Mesendoderm (in vitro differentiated cells): ENCODE measurements at regions not wholly inside any gene's neighbourhood (a gene's known extent, or its start where the extent isn't known, plus 50 kb on each side); places are given as distances from the start of the nearest gene placed in this dataset.
"Not testable (repeated sequence)": the region's sequence is repeated elsewhere in the genome, so short reads cannot be mapped to it uniquely, and the experiment has no call there.

Experiments used
- DNase-seq: peaks from one replicate; pipeline ENCODE4 v3.0.0; 2013
- H2AK5ac ChIP-seq: 2 replicates; pipeline ENCODE4 v1.6.1; 2013; ENCODE audit warnings: low read length, inconsistent platforms
- H2BK120ac ChIP-seq: 2 replicates; pipeline ENCODE4 v1.6.1; 2013; ENCODE audit warnings: low read depth, mild to moderate bottlenecking, low read length, moderate library complexity, mixed read lengths
- H2BK15ac ChIP-seq: replicated peaks from 2 replicates; pipeline ENCODE4 v1.6.1; 2013; ENCODE audit warnings: low read depth, mild to moderate bottlenecking, moderate library complexity
- H2BK5ac ChIP-seq: 2 replicates; pipeline ENCODE4 v1.6.1; 2013; ENCODE audit warnings: low read length, inconsistent platforms
- H3K18ac ChIP-seq: 2 replicates; pipeline ENCODE4 v1.6.1; 2013; ENCODE audit warnings: mild to moderate bottlenecking, low read length, mixed read lengths
- H3K23ac ChIP-seq: one replicate; pipeline ENCODE4 v1.6.1; 2013; ENCODE audit warnings: low read length
- H3K27ac ChIP-seq: 2 replicates; pipeline ENCODE4 v1.5.1; 2013; ENCODE audit warnings: low read depth, mild to moderate bottlenecking, inconsistent platforms, low read length, moderate library complexity
- H3K27me3 ChIP-seq: 2 replicates; pipeline ENCODE4 v1.6.1; 2013; ENCODE audit warnings: low read length, control low read depth, mild to moderate bottlenecking, inconsistent platforms; ENCODE audit not compliant: insufficient read depth, poor library complexity
- H3K36me3 ChIP-seq: 2 replicates; pipeline ENCODE4 v1.6.1; 2013; ENCODE audit warnings: low read length, inconsistent platforms; ENCODE audit not compliant: control insufficient read depth, insufficient read depth
- H3K4ac ChIP-seq: one replicate; pipeline ENCODE4 v1.6.1; 2013; ENCODE audit warnings: low read depth, mild to moderate bottlenecking, low read length, moderate library complexity
- H3K4me1 ChIP-seq: 2 replicates; pipeline ENCODE4 v1.6.1; 2013; ENCODE audit warnings: low read depth, low read length, inconsistent platforms; ENCODE audit not compliant: control insufficient read depth
- H3K4me2 ChIP-seq: 2 replicates; pipeline ENCODE4 v1.6.1; 2013; ENCODE audit warnings: low read length
- H3K4me3 ChIP-seq: 2 replicates; pipeline ENCODE4 v1.5.1; 2013; ENCODE audit warnings: mild to moderate bottlenecking, low read length
- H3K56ac ChIP-seq: one replicate; pipeline ENCODE4 v1.6.1; 2013; ENCODE audit warnings: low read length
- H3K79me1 ChIP-seq: 2 replicates; pipeline ENCODE4 v1.6.1; 2013; ENCODE audit warnings: low read length, inconsistent platforms
- H3K79me2 ChIP-seq: 2 replicates; pipeline ENCODE4 v1.6.1; 2013; ENCODE audit warnings: mild to moderate bottlenecking, low read length; ENCODE audit not compliant: control insufficient read depth, insufficient read depth
- H3K9ac ChIP-seq: 2 replicates; pipeline ENCODE4 v1.6.1; 2013; ENCODE audit warnings: low read length, inconsistent platforms
- H4K5ac ChIP-seq: one replicate; pipeline ENCODE4 v1.6.1; 2013; ENCODE audit warnings: low read length
- H4K8ac ChIP-seq: one replicate; pipeline ENCODE4 v1.6.1; 2013; ENCODE audit warnings: low read depth, mild to moderate bottlenecking, control low read depth, low read length, moderate library complexity
- WGBS: extraction: QIAGEN DNeasy Blood & Tissue Kit; methylation state at CpG from one replicate; pipeline ENCODE4 v1.1.7; 2013; ENCODE audit warnings: low lambda C conversion rate, missing lambda C conversion rate; ENCODE audit not compliant: insufficient coverage; ENCODE audit errors: extremely low coverage; 5-methylcytosine and 5-hydroxymethylcytosine counted together

DNA sequence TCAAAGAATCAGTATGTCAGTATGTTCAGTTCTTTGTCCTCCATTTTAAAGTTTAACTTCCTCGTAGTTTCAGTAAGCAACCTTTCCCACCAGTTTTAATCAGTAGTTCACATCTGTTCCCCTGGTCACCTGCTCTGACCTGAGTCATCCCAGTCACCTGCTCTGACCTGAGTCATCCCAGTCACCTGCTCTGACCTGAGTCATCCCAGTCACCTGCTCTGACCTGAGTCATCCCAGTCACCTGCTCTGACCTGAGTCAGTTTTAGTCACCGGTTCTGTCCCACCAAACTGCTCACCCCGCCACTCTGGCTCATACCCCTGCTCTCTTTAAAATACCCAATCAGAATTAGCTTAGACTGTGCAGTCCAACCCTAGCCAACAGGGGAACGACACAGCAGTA lies 180.1 kb upstream of the CNTN6 start:
- not testable (repeated sequence) for H3K27me3 ChIP-seq, H3K18ac ChIP-seq, H3K79me1 ChIP-seq, H3K4ac ChIP-seq, H3K27ac ChIP-seq, H4K5ac ChIP-seq, H2AK5ac ChIP-seq, H3K4me3 ChIP-seq, H3K4me2 ChIP-seq, H2BK5ac ChIP-seq, H2BK120ac ChIP-seq, H3K36me3 ChIP-seq, H3K23ac ChIP-seq, H4K8ac ChIP-seq, H3K79me2 ChIP-seq, H3K4me1 ChIP-seq, H3K56ac ChIP-seq, H3K9ac ChIP-seq, H2BK15ac ChIP-seq
- DNase-seq: peak; percentile 68
- no CpG with 5 or more reads among the region's 4 CpGs for WGBS

DNA sequence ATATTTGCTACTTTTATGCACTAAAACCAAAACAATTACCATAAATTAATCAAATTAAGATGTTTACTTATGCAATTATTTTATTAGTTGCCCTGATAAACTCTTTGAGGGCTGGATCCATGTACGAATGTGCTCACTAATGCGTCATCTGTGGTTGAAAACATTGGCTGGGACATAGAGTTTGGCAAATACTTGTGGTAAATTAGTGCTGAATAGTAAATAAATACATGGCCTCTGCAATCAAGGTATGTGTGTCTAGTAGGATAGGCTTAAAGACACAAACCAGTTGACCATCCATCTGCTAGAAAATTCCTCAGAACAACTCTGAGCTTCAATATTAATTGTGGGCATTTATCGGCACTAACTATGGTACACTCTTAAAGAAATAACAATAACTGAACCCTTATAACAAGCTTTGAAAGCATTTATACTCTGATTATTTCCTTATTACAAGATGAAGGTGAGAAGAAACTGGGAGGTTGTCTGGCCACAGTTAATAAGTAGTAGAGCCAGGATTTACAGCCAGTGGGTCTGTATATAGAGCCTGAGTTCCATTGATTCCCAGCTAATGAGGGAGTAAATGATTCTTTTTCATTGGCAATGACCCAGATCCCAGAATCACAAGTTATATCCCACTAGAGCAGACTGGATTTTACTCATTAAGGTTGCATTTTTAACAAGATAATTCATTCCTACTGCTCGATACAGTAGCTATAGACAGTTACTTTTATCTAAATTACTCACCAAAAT lies 169.5 kb upstream of the CNTN6 start:
- H3K4me3 ChIP-seq: no peak overlapping the region
- H4K5ac ChIP-seq: no peak overlapping the region
- H3K18ac ChIP-seq: no peak overlapping the region
- no CpG with 5 or more reads among the region's 4 CpGs for WGBS
- H3K9ac ChIP-seq: no peak overlapping the region
- no peak overlapping the region for H3K4me2 ChIP-seq
- no peak overlapping the region for H2AK5ac ChIP-seq
- H3K4me1 ChIP-seq: no peaks in the 10 kb centered on the region
- H3K27ac ChIP-seq: no peak overlapping the region
- H2BK5ac ChIP-seq: no peak overlapping the region
- no peak overlapping the region for H3K23ac ChIP-seq
- H3K56ac ChIP-seq: no peak overlapping the region
- no peak overlapping the region for H2BK120ac ChIP-seq
- no peak overlapping the region for H4K8ac ChIP-seq
- no peak for DNase-seq
- H3K79me1 ChIP-seq: no peaks in the 10 kb centered on the region
- H3K79me2 ChIP-seq: no peaks in the 10 kb centered on the region
- H2BK15ac ChIP-seq: no peak overlapping the region
- no peaks in the 10 kb centered on the region for H3K27me3 ChIP-seq
- H3K36me3 ChIP-seq: no peaks in the 10 kb centered on the region
- no peak overlapping the region for H3K4ac ChIP-seq

DNA sequence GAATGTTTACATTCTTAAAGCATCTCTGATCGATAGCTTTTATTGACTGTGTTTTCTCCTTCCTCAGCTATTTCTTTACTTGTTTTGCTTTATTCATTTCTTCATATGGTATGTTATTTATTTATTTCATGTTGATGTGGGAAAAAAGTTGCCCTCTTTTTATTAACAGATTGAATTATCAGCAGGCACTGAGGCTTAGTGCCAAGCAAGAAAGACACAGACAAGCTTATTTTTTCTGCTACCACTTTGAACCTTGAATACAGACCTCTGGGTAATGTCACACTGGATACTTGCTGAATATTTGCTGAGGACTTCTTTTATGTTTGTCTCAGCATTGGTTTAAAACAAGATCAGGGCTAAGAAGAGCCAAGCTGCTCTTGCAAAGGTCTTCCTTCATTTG lies 162.0 kb upstream of the CNTN6 start:
- Histone ChIP-seq H2BK15ac (no peak overlapping the region), H3K4me1 (no peaks in the 10 kb centered on the region), H4K8ac (no peak overlapping the region), H3K18ac (no peak overlapping the region), H3K79me2 (no peaks in the 10 kb centered on the region), H3K27me3 (no peaks in the 10 kb centered on the region), H3K4me2 (no peak overlapping the region), H2BK5ac (no peak overlapping the region), H3K79me1 (no peaks in the 10 kb centered on the region), H3K56ac (no peak overlapping the region), H2AK5ac (no peak overlapping the region), H2BK120ac (no peak overlapping the region), H3K36me3 (no peaks in the 10 kb centered on the region), H3K4ac (no peak overlapping the region), H3K23ac (no peak overlapping the region), H3K27ac (no peak overlapping the region), H3K4me3 (no peak overlapping the region), H4K5ac (no peak overlapping the region), H3K9ac (no peak overlapping the region)
- DNase-seq: no peak
- WGBS: no CpG with 5 or more reads among the region's 1 CpG

DNA sequence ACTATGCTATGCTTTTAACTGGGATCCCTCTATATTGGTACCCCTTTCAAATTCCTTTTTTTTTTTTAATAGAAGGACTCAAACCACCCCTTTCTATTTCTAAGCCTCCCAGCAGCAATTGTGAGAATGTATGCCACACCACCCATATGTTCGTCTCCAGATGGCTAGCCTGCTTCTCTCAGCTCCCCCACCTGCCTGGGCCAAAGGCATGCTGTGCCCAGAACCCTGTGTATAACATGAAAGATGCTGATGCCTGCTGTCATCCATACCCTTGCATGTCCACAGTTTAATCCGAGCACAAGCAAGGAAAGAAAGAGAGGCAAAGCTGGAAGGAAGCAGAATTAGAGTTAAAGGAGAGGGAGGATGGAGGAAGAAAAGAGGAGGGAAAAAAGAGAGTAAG lies 159.5 kb upstream of the CNTN6 start:
- H4K8ac ChIP-seq: no peak overlapping the region
- no peak overlapping the region for H4K5ac ChIP-seq
- no peak overlapping the region for H3K27ac ChIP-seq
- no peak overlapping the region for H3K23ac ChIP-seq
- H3K9ac ChIP-seq: no peak overlapping the region
- H2BK15ac ChIP-seq: no peak overlapping the region
- H3K36me3 ChIP-seq: no peaks in the 10 kb centered on the region
- H2AK5ac ChIP-seq: no peak overlapping the region
- WGBS: no CpG with 5 or more reads among the region's 2 CpGs
- no peak overlapping the region for H2BK5ac ChIP-seq
- no peak overlapping the region for H3K4me3 ChIP-seq
- H2BK120ac ChIP-seq: no peak overlapping the region
- H3K4me1 ChIP-seq: no peaks in the 10 kb centered on the region
- H3K79me1 ChIP-seq: no peaks in the 10 kb centered on the region
- H3K56ac ChIP-seq: no peak overlapping the region
- no peak for DNase-seq
- no peak overlapping the region for H3K4ac ChIP-seq
- no peak overlapping the region for H3K18ac ChIP-seq
- no peak overlapping the region for H3K4me2 ChIP-seq
- no peaks in the 10 kb centered on the region for H3K27me3 ChIP-seq
- no peaks in the 10 kb centered on the region for H3K79me2 ChIP-seq

DNA sequence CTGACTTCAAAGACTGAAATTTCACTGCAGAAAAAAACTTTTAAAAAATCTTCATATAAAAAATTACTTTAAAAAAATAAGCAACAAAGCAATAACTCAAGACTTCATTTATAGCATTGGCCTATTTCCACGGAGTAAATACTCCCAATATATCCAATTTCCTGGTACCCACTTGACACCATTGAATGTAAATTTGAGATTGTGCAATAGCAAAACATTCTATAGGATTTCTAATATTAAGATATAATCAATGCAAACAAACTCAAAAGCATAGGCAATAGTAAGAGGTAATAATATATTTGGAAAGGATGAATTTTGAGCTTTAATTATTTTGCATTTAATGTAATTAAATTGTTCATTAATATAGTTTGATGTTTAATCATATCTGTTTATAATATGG lies 148.0 kb upstream of the CNTN6 start:
- Histone ChIP-seq H4K5ac (no peak overlapping the region), H3K27ac (no peak overlapping the region), H3K4me1 (no peaks in the 10 kb centered on the region), H3K27me3 (no peaks in the 10 kb centered on the region), H4K8ac (no peak overlapping the region), H3K4ac (no peak overlapping the region), H3K36me3 (no peaks in the 10 kb centered on the region), H3K79me1 (no peaks in the 10 kb centered on the region), H2BK5ac (no peak overlapping the region), H2AK5ac (no peak overlapping the region), H3K56ac (no peak overlapping the region), H3K79me2 (no peaks in the 10 kb centered on the region), H3K4me2 (no peak overlapping the region), H3K4me3 (no peak overlapping the region), H3K9ac (no peak overlapping the region), H2BK120ac (no peak overlapping the region), H3K23ac (no peak overlapping the region), H2BK15ac (no peak overlapping the region), H3K18ac (no peak overlapping the region)
- WGBS: no CpG with 5 or more reads among the region's 1 CpG
- no peak for DNase-seq

DNA sequence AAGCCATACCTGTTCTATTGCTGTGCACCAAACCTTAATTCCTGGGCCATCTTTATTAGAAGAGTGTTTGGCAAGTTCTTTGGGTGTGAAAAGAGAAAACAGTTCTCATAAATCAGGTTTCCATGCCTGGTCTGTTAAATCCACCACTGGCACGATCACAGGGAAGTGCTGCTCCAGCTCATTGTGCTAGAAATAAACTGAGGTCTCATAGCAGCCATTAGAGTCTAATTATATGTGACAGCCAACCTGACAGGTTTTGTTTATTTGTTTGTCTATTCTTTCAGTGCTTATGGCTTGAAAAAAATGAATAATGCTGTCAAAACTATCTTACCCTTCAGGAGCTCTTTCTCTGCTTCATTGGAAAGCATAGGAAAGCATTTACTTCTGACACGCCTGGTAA lies 147.1 kb upstream of the CNTN6 start:
- no peak overlapping the region for H3K4me2 ChIP-seq
- no peak overlapping the region for H3K9ac ChIP-seq
- no CpG with 5 or more reads among the region's 2 CpGs for WGBS
- DNase-seq: no peak
- no peak overlapping the region for H4K8ac ChIP-seq
- no peak overlapping the region for H3K4me3 ChIP-seq
- no peaks in the 10 kb centered on the region for H3K79me1 ChIP-seq
- no peak overlapping the region for H3K56ac ChIP-seq
- H2BK5ac ChIP-seq: no peak overlapping the region
- H3K4ac ChIP-seq: no peak overlapping the region
- no peak overlapping the region for H3K27ac ChIP-seq
- H3K4me1 ChIP-seq: no peaks in the 10 kb centered on the region
- H2BK15ac ChIP-seq: no peak overlapping the region
- H4K5ac ChIP-seq: no peak overlapping the region
- no peak overlapping the region for H2AK5ac ChIP-seq
- no peaks in the 10 kb centered on the region for H3K36me3 ChIP-seq
- H3K23ac ChIP-seq: no peak overlapping the region
- H3K79me2 ChIP-seq: no peaks in the 10 kb centered on the region
- no peaks in the 10 kb centered on the region for H3K27me3 ChIP-seq
- no peak overlapping the region for H3K18ac ChIP-seq
- H2BK120ac ChIP-seq: no peak overlapping the region
